Chondrocyte (in vitro differentiated cells): ENCODE measurements at regions not wholly inside any gene's neighbourhood (a gene's known extent, or its start where the extent isn't known, plus 50 kb on each side); places are given as distances from the start of the nearest gene placed in this dataset.

ENCODE experiments used
- DNase-seq: peaks from one replicate; pipeline ENCODE4 v3.0.0; 2021; ENCODE audit warnings: mixed read lengths, low spot score
- H3K27ac Mint-ChIP-seq: one replicate; pipeline ENCODE4 v1.8.0; 2021; ENCODE audit warnings: mild to moderate bottlenecking, moderate library complexity, mixed read lengths; ENCODE audit not compliant: unreplicated experiment
- H3K27me3 Mint-ChIP-seq: 2 replicates; pipeline ENCODE4 v1.8.0; 2021; ENCODE audit warnings: low read depth, mixed read lengths
- H3K36me3 Mint-ChIP-seq: 2 replicates; pipeline ENCODE4 v1.8.0; 2021; ENCODE audit warnings: low read depth, mixed read lengths
- H3K4me1 Mint-ChIP-seq: 2 replicates; pipeline ENCODE4 v1.8.0; 2021; ENCODE audit warnings: low read depth, mild to moderate bottlenecking, mixed read lengths
- H3K4me3 Mint-ChIP-seq: one replicate; pipeline ENCODE4 v1.8.0; 2021; ENCODE audit warnings: mild to moderate bottlenecking, moderate library complexity, mixed read lengths; ENCODE audit not compliant: unreplicated experiment
- H3K9me3 Mint-ChIP-seq: 2 replicates; pipeline ENCODE4 v1.8.0; 2021; ENCODE audit warnings: low read depth, mixed read lengths
- TF ChIP-seq, protein P1 (sequence below): fragments of 200-600 bp; sonication (generic); IDR thresholded peaks from 2 replicates; pipeline ENCODE4 v1.5.0; 2021; ENCODE audit warnings: antibody characterized with exemption, mild to moderate bottlenecking, moderate library complexity

DNA sequence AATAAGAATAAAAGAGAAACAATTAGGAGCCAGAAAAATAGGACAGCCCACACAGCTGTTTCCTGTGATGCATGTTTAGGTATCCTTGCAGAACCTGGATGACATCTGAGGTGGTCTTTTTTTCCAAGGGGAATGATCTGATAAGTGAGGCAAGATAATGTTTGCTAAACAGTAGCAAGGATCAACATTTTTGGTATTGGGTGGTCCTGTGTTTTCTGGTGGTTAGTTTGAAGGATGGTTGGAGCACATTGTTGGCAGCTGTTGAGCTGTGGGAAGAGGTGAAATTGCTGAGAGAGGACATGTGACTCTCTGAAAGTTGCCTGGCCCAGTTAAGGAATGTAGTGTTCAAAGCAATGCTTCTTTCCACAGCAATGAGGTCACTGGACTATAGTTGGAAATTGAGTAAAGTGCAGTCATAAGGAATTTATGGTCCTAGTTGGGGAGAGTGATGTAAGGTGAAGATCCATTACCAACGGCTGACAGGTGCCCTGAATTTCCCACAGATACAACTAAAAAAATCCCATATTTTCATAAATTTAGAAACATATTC, 270.2 kb upstream of the IMPG1 start:
- Mint-ChIP-seq H3K27me3 (peaks cover 5% of the 10 kb centered on the region), H3K4me3 (no peak overlapping the region), H3K4me1 (no peaks in the 10 kb centered on the region), H3K27ac (no peak overlapping the region), H3K36me3 (no peaks in the 10 kb centered on the region), H3K9me3 (peaks cover 5% of the 10 kb centered on the region)
- TF ChIP-seq, protein P1, sequence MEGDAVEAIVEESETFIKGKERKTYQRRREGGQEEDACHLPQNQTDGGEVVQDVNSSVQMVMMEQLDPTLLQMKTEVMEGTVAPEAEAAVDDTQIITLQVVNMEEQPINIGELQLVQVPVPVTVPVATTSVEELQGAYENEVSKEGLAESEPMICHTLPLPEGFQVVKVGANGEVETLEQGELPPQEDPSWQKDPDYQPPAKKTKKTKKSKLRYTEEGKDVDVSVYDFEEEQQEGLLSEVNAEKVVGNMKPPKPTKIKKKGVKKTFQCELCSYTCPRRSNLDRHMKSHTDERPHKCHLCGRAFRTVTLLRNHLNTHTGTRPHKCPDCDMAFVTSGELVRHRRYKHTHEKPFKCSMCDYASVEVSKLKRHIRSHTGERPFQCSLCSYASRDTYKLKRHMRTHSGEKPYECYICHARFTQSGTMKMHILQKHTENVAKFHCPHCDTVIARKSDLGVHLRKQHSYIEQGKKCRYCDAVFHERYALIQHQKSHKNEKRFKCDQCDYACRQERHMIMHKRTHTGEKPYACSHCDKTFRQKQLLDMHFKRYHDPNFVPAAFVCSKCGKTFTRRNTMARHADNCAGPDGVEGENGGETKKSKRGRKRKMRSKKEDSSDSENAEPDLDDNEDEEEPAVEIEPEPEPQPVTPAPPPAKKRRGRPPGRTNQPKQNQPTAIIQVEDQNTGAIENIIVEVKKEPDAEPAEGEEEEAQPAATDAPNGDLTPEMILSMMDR: no peak
- no peak for DNase-seq

GRCh38 chr6:76330031-76330430, 257.6 kb upstream of the IMPG1 start:
- peaks cover 14% of the 10 kb centered on the region for H3K9me3 Mint-ChIP-seq
- H3K4me1 Mint-ChIP-seq: no peaks in the 10 kb centered on the region
- TF ChIP-seq, protein P1: no peak
- H3K4me3 Mint-ChIP-seq: no peak overlapping the region
- H3K27me3 Mint-ChIP-seq: peaks cover 3% of the 10 kb centered on the region
- H3K36me3 Mint-ChIP-seq: no peaks in the 10 kb centered on the region
- no peak for DNase-seq
- no peak overlapping the region for H3K27ac Mint-ChIP-seq

GRCh38 chr6:76326871-76327270, 254.4 kb upstream of the IMPG1 start:
- Mint-ChIP-seq H3K9me3 (peaks cover 2% of the 10 kb centered on the region), H3K27ac (no peak overlapping the region), H3K36me3 (no peaks in the 10 kb centered on the region), H3K4me3 (no peak overlapping the region), H3K27me3 (peaks cover 4% of the 10 kb centered on the region), H3K4me1 (no peaks in the 10 kb centered on the region)
- DNase-seq: no peak
- TF ChIP-seq, protein P1: no peak
